Hepatocyte (in vitro differentiated cells): ENCODE measurements at regions not wholly inside any gene's neighbourhood (a gene's known extent, or its start where the extent isn't known, plus 50 kb on each side); places are given as distances from the start of the nearest gene placed in this dataset.

Experiments used
- CTCF ChIP-seq: fragments of 200-600 bp; sonication (generic); IDR thresholded peaks from 2 replicates; pipeline ENCODE4 v1.5.1; 2016; ENCODE audit warnings: antibody characterized with exemption, mild to moderate bottlenecking; ENCODE audit not compliant: poor library complexity
- EZH2 ChIP-seq: fragments of 200-600 bp; sonication (generic); IDR thresholded peaks from 2 replicates; pipeline ENCODE4 v1.6.1; 2016; ENCODE audit warnings: antibody characterized with exemption, mild to moderate bottlenecking, borderline replicate concordance

GRCh38 chr9:96067600-96067999 lies 192.1 kb downstream of the ERCC6L2 start:
- TF ChIP-seq CTCF = no peak
- TF ChIP-seq EZH2 = no peak
